ENCODE measurements at regions not wholly inside any gene's neighbourhood (a gene's known extent, or its start where the extent isn't known, plus 50 kb on each side); places are given as distances from the start of the nearest gene placed in this dataset.
"Not testable (repeated sequence)": the region's sequence is repeated elsewhere in the genome, so short reads cannot be mapped to it uniquely, and the experiment has no call there.

- Mint-ChIP-seq H3K36me3 (ENCODE audit: low read depth) (no peaks in the 10 kb centered on the region), H3K4me3 (no peak overlapping the region), H3K27ac (no peak overlapping the region), H3K4me1 (ENCODE audit: low read depth) (no peaks in the 10 kb centered on the region), H3K9me3 (peaks cover 12% of the 10 kb centered on the region), H3K27me3 (no peaks in the 10 kb centered on the region)
- no peak for DNase-seq
Observed at GRCh38 chr15:36008719-36009118, 462.8 kb upstream of the DPH6 start.

- Mint-ChIP-seq H3K4me1 (ENCODE audit: low read depth) (no peaks in the 10 kb centered on the region), H3K27ac (no peak overlapping the region), H3K4me3 (no peak overlapping the region), H3K36me3 (ENCODE audit: low read depth) (no peaks in the 10 kb centered on the region), H3K9me3 (no peaks in the 10 kb centered on the region), H3K27me3 (no peaks in the 10 kb centered on the region)
- DNase-seq: no peak
Observed at GRCh38 chr15:36024031-36024688, 478.2 kb upstream of the DPH6 start.

- no peaks in the 10 kb centered on the region for H3K36me3 Mint-ChIP-seq (ENCODE audit: low read depth)
- no peak overlapping the region for H3K4me3 Mint-ChIP-seq
- H3K4me1 Mint-ChIP-seq (ENCODE audit: low read depth): no peaks in the 10 kb centered on the region
- H3K27ac Mint-ChIP-seq: no peak overlapping the region
- H3K9me3 Mint-ChIP-seq: no peaks in the 10 kb centered on the region
- H3K27me3 Mint-ChIP-seq: no peaks in the 10 kb centered on the region
- DNase-seq: no peak
Observed at GRCh38 chr15:36026627-36027283, 480.8 kb upstream of the DPH6 start.

GRCh38 chr15:36029606-36030210, 483.7 kb upstream of the DPH6 start:
- H3K4me3 Mint-ChIP-seq: no peak overlapping the region
- no peak for DNase-seq
- no peak overlapping the region for H3K27ac Mint-ChIP-seq
- H3K36me3 Mint-ChIP-seq (ENCODE audit: low read depth): no peaks in the 10 kb centered on the region
- H3K4me1 Mint-ChIP-seq (ENCODE audit: low read depth): no peaks in the 10 kb centered on the region
- H3K27me3 Mint-ChIP-seq: no peaks in the 10 kb centered on the region
- H3K9me3 Mint-ChIP-seq: peaks cover 3% of the 10 kb centered on the region

GRCh38 chr15:36039996-36040572, 494.1 kb upstream of the DPH6 start:
- no peaks in the 10 kb centered on the region for H3K27me3 Mint-ChIP-seq
- no peaks in the 10 kb centered on the region for H3K36me3 Mint-ChIP-seq (ENCODE audit: low read depth)

GRCh38 chr15:36047018-36047716, 501.2 kb upstream of the DPH6 start:
- not testable (repeated sequence) for H3K36me3 Mint-ChIP-seq (ENCODE audit: low read depth); H3K27me3 Mint-ChIP-seq; H3K4me3 Mint-ChIP-seq; DNase-seq; H3K4me1 Mint-ChIP-seq (ENCODE audit: low read depth); H3K9me3 Mint-ChIP-seq; H3K27ac Mint-ChIP-seq

More at GRCh38 chr15:36039996-36040572, 494.1 kb upstream of the DPH6 start:
- no peaks in the 10 kb centered on the region for H3K4me1 Mint-ChIP-seq (ENCODE audit: low read depth)
- no peak overlapping the region for H3K4me3 Mint-ChIP-seq
- DNase-seq: no peak
- H3K9me3 Mint-ChIP-seq: peaks cover 4% of the 10 kb centered on the region
- no peak overlapping the region for H3K27ac Mint-ChIP-seq

GRCh38 chr15:36050899-36051298, 504.9 kb upstream of the DPH6 start:
- no peaks in the 10 kb centered on the region for H3K27me3 Mint-ChIP-seq
- H3K9me3 Mint-ChIP-seq: no peaks in the 10 kb centered on the region
- no peaks in the 10 kb centered on the region for H3K36me3 Mint-ChIP-seq (ENCODE audit: low read depth)
- no peak for DNase-seq
- no peak overlapping the region for H3K4me3 Mint-ChIP-seq
- no peaks in the 10 kb centered on the region for H3K4me1 Mint-ChIP-seq (ENCODE audit: low read depth)
- no peak overlapping the region for H3K27ac Mint-ChIP-seq

GRCh38 chr15:36052641-36053040, 506.7 kb upstream of the DPH6 start:
- H3K9me3 Mint-ChIP-seq; H3K27me3 Mint-ChIP-seq; H3K27ac Mint-ChIP-seq; H3K36me3 Mint-ChIP-seq (ENCODE audit: low read depth); H3K4me3 Mint-ChIP-seq; DNase-seq; H3K4me1 Mint-ChIP-seq (ENCODE audit: low read depth): not testable (repeated sequence)

GRCh38 chr15:36053746-36054145, 507.8 kb upstream of the DPH6 start:
- Mint-ChIP-seq H3K4me1 (ENCODE audit: low read depth) (no peaks in the 10 kb centered on the region), H3K27ac (no peak overlapping the region), H3K4me3 (no peak overlapping the region), H3K27me3 (no peaks in the 10 kb centered on the region), H3K36me3 (ENCODE audit: low read depth) (no peaks in the 10 kb centered on the region), H3K9me3 (no peaks in the 10 kb centered on the region)
- DNase-seq: no peak

- Mint-ChIP-seq H3K4me3 (no peak overlapping the region), H3K27me3 (no peaks in the 10 kb centered on the region), H3K4me1 (ENCODE audit: low read depth) (no peaks in the 10 kb centered on the region), H3K27ac (no peak overlapping the region), H3K36me3 (ENCODE audit: low read depth) (no peaks in the 10 kb centered on the region), H3K9me3 (no peaks in the 10 kb centered on the region)
- DNase-seq: no peak
Observed at GRCh38 chr15:36059596-36059995, 513.6 kb upstream of the DPH6 start.

- no peak for DNase-seq
- no peak overlapping the region for H3K27ac Mint-ChIP-seq
- no peaks in the 10 kb centered on the region for H3K27me3 Mint-ChIP-seq
- no peaks in the 10 kb centered on the region for H3K4me1 Mint-ChIP-seq (ENCODE audit: low read depth)
- no peak overlapping the region for H3K4me3 Mint-ChIP-seq
- H3K9me3 Mint-ChIP-seq: no peaks in the 10 kb centered on the region
- no peaks in the 10 kb centered on the region for H3K36me3 Mint-ChIP-seq (ENCODE audit: low read depth)
Observed at GRCh38 chr15:36062357-36062756, 516.4 kb upstream of the DPH6 start.

- H3K27ac Mint-ChIP-seq: no peak overlapping the region
- H3K4me3 Mint-ChIP-seq: no peak overlapping the region
- DNase-seq: no peak
- H3K36me3 Mint-ChIP-seq (ENCODE audit: low read depth): no peaks in the 10 kb centered on the region
- no peaks in the 10 kb centered on the region for H3K27me3 Mint-ChIP-seq
- H3K4me1 Mint-ChIP-seq (ENCODE audit: low read depth): no peaks in the 10 kb centered on the region
- H3K9me3 Mint-ChIP-seq: no peaks in the 10 kb centered on the region
Observed at GRCh38 chr15:36066757-36067156, 512.7 kb upstream of the CDIN1 start.

- Mint-ChIP-seq H3K4me3 (no peak overlapping the region), H3K36me3 (ENCODE audit: low read depth) (no peaks in the 10 kb centered on the region), H3K27ac (no peak overlapping the region), H3K27me3 (no peaks in the 10 kb centered on the region), H3K9me3 (no peaks in the 10 kb centered on the region), H3K4me1 (ENCODE audit: low read depth) (no peaks in the 10 kb centered on the region)
- DNase-seq: no peak
Observed at GRCh38 chr15:36067483-36068274, 511.7 kb upstream of the CDIN1 start.

GRCh38 chr15:36075333-36075732, 504.1 kb upstream of the CDIN1 start:
- Mint-ChIP-seq H3K27ac (no peak overlapping the region), H3K27me3 (no peaks in the 10 kb centered on the region), H3K9me3 (peaks cover 7% of the 10 kb centered on the region), H3K4me1 (ENCODE audit: low read depth) (no peaks in the 10 kb centered on the region), H3K4me3 (no peak overlapping the region), H3K36me3 (ENCODE audit: low read depth) (no peaks in the 10 kb centered on the region)
- DNase-seq: no peak

Measured in activated T-cell treated with anti-CD3 and anti-CD28 coated beads, Interleukin-2, amount 50 U/mL, for 24 hours (primary cell).